Epithelial cell of esophagus (primary cell): ENCODE measurements at regions not wholly inside any gene's neighbourhood (a gene's known extent, or its start where the extent isn't known, plus 50 kb on each side); places are given as distances from the start of the nearest gene placed in this dataset.

Experiments used
- DNase-seq: peaks from one replicate; pipeline ENCODE4 v3.0.0; 2010; ENCODE audit warnings: low read depth
- H3K4me3 ChIP-seq: 2 replicates; pipeline ENCODE4 v1.5.1; 2011; ENCODE audit warnings: mild to moderate bottlenecking, low read length, control low read depth
- CTCF ChIP-seq: IDR thresholded peaks from 2 replicates; pipeline ENCODE4 v1.5.1; 2011; ENCODE audit warnings: low read depth, mild to moderate bottlenecking, low read length, control low read depth, inconsistent platforms; ENCODE audit not compliant: insufficient read depth; ENCODE audit errors: missing control alignments

- H3K4me3 ChIP-seq = no peak overlapping the region
- TF ChIP-seq CTCF = no peak
Measured at GRCh38 chr3:24850245-24850644, 355.6 kb upstream of the THRB start.

DNA sequence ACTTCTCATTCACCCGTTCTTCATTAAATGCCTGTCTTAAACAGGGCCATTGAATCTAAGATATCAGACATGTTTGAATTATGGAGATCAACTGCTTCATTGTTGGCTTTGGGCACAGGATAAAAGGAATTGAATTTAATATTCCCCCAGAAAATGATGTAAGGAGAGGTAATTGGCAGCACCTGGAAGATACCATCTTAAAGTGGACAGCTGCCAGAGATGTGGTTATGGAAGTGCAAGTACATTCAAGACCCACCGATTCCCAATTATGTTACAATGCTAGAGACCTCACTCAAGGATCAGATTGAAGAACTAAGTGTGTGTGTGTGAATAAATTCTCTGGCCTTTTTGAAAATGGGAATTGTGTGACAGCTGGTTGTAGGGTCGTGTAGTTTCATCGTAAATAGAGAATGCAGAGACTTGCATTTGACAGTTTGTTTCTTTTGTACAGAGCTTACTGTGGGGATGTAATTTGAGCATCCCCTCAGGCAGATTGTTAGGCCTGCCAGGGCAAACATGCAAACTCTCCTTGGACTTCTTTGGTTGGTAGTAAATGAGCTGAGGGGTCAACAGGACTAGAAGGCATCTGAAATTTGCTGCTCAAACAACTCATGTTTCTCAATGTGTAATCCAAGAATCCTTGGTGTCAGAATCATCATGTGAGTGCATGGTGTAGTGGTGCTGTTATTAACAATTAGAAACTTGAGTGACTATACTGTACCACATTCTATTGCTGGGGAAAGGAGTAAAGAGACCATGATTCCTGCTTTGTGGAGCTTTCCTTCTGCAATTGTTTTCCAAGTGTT lies 359.2 kb upstream of the THRB start:
- TF ChIP-seq CTCF = no peak
- DNase-seq = no peak
- H3K4me3 ChIP-seq = no peak overlapping the region

More at GRCh38 chr3:24850245-24850644, 355.6 kb upstream of the THRB start:
- no peak for DNase-seq

DNA sequence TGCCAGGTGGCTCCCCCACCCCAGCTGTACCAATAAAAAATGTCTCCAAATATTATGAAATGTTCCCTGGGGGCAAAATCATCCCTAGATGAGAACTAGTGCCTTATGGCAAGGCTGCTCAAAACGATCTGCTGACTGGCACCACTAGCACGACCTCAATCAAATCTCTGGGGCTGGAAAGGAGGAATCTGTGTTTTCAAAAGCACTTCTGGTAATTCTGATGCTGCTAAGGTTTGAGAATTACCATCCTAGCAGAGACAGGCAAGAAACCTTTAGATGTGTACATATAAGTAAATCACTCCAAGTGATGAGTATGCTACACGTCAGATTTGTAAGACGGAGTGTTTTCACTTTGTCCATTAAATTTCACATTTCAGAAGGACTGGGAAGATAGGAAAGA lies 360.1 kb upstream of the THRB start:
- no peak for DNase-seq

DNA sequence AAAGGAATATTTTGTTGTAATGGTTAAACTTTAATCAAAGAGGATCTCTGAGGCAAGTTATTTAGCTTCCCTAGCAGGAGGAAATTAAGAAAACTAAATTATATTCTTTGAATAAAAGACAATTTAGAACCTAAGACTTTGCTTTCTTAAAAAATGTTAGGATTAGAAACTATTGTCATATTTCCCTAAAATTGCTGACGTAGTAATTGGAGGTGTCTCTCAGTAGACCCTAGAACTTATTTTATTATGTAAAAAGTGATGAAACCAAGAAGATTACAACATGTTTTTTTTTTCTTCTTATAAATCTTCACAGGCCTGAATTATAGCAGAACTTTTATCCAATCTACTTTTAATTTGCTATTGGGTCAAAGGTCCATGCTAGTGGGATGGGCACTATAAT lies 363.3 kb upstream of the THRB start:
- H3K4me3 ChIP-seq = no peak overlapping the region
- DNase-seq = no peak
- no peak for TF ChIP-seq CTCF

More for the DNA sequence above, 360.1 kb upstream of the THRB start:
- H3K4me3 ChIP-seq = no peak overlapping the region
- no peak for TF ChIP-seq CTCF

DNA sequence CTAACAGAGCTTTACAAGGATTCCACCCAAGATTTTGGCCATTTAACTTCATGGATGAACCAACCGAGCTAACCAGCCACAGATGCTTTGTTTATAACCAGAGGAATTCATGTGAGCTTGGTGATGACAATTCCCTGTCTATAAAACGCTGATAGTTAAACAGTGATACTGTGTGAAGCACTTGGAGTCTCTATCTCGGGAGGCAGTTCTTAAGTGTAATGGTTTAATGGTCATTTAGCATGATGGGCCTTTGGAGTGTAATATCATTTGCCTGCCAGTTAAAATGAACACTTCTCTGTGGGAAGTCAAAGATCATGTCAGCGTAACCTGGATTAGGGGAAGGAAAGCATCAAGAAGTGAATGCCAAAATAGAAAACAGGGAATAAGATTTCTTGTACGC lies 368.6 kb upstream of the THRB start:
- H3K4me3 ChIP-seq = no peak overlapping the region
- DNase-seq = no peak
- no peak for TF ChIP-seq CTCF

GRCh38 chr3:24867783-24868182 lies 373.1 kb upstream of the THRB start:
- no peak overlapping the region for H3K4me3 ChIP-seq
- TF ChIP-seq CTCF = no peak
- no peak for DNase-seq

DNA sequence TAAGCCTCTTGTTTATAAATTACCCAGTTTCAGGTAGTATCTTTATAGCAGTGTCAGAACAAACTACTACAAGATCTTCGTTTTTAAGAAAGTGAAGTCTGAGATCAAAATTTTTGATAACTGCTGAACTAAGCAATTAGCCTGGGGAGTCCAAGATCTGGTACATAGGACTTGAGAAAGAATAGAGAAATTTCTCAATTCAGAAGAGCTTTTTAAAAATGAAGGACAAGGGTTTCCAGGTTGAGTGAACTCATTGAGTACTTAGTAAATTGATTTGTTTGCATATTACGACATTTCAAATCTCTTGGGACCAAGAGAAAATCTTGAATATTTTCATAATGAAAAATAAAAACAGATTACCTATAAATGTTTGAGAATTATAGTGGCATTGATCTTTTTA lies 386.6 kb upstream of the THRB start:
- H3K4me3 ChIP-seq = no peak overlapping the region
- DNase-seq = no peak
- no peak for TF ChIP-seq CTCF
